ENCODE measurements at regions not wholly inside any gene's neighbourhood (a gene's known extent, or its start where the extent isn't known, plus 50 kb on each side); places are given as distances from the start of the nearest gene placed in this dataset.

GRCh38 chr7:24024276-24025068 lies 259.5 kb upstream of the NPY start:
- no peak for DNase-seq (ENCODE audit: low read depth in 2 of 2)
- no peak overlapping the region for H3K4me3 ChIP-seq (replicated peaks in 1 of 2; ENCODE audit: low read depth in 2 of 2, low read length in 2 of 2)
- TF ChIP-seq CTCF (IDR thresholded peaks at IDR 0.05; ENCODE audit: low read depth, low read length), result no peak

- TF ChIP-seq CTCF (IDR thresholded peaks at IDR 0.05; ENCODE audit: low read depth, low read length), result no peak
- DNase-seq (ENCODE audit: low read depth in 2 of 2), result no peak
- H3K4me3 ChIP-seq (replicated peaks in 1 of 2; ENCODE audit: low read depth in 2 of 2, low read length in 2 of 2), result no peak overlapping the region
These were observed 258.9 kb upstream of the NPY start for GRCh38 chr7:24025094-24025493.

- no peak overlapping the region for H3K4me3 ChIP-seq (replicated peaks in 1 of 2; ENCODE audit: low read depth in 2 of 2, low read length in 2 of 2)
- no peak for TF ChIP-seq CTCF (IDR thresholded peaks at IDR 0.05; ENCODE audit: low read depth, low read length)
- DNase-seq (ENCODE audit: low read depth in 2 of 2), result no peak
These were observed 258.2 kb upstream of the NPY start for GRCh38 chr7:24025765-24026164.

DNA sequence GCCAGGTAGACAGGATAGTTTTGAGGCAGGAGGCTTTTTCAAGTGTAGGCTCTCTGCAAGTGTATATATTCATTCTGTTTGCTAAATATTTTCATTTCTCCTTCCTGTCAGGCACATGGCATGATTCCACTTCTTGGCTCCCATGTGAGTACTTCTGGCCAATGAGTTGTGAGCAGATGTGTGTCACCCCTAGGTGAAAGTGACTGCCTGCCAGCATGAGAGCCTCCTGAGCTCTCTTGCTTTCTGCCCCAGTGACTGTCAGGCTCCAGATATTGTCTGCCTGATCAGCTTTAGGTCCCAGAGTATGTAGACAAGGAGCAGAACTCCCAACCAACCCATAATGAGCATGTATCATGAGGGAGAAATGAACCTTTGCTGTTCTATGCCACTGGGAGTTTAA lies 257.6 kb upstream of the NPY start:
- H3K4me3 ChIP-seq (replicated peaks in 1 of 2; ENCODE audit: low read depth in 2 of 2, low read length in 2 of 2), result no peak overlapping the region
- no peak for DNase-seq (ENCODE audit: low read depth in 2 of 2)
- no peak for TF ChIP-seq CTCF (IDR thresholded peaks at IDR 0.05; ENCODE audit: low read depth, low read length)

- no peak for TF ChIP-seq CTCF (IDR thresholded peaks at IDR 0.05; ENCODE audit: low read depth, low read length)
- H3K4me3 ChIP-seq (replicated peaks in 1 of 2; ENCODE audit: low read depth in 2 of 2, low read length in 2 of 2), result no peak overlapping the region
- DNase-seq (ENCODE audit: low read depth in 2 of 2), result no peak
These were observed 254.9 kb upstream of the NPY start for GRCh38 chr7:24029068-24029467.

DNA sequence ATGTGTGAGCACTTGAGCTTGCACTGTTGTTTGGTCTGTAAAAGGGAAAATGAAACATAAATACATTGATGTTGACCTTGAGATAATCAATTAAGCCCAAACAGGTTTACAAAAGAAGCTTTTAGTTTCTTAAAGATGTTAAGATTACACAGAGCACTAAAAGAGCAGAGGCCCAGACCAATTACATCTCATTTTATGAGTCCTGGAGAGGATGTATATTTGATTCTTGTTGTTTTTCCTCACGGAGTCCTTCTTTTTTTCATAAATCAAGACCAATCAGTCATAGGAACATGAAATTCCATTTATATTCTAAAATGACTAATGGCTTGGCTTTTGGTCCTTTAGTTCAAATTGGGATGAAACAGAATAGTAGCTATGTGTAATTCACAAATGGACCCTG lies 249.7 kb upstream of the NPY start:
- no peak overlapping the region for H3K4me3 ChIP-seq (replicated peaks in 1 of 2; ENCODE audit: low read depth in 2 of 2, low read length in 2 of 2)
- TF ChIP-seq CTCF (IDR thresholded peaks at IDR 0.05; ENCODE audit: low read depth, low read length), result no peak
- DNase-seq (ENCODE audit: low read depth in 2 of 2), result no peak
